ENCODE measurements at regions not wholly inside any gene's neighbourhood (a gene's known extent, or its start where the extent isn't known, plus 50 kb on each side); places are given as distances from the start of the nearest gene placed in this dataset.
"Not testable (repeated sequence)": the region's sequence is repeated elsewhere in the genome, so short reads cannot be mapped to it uniquely, and the experiment has no call there.

DNA sequence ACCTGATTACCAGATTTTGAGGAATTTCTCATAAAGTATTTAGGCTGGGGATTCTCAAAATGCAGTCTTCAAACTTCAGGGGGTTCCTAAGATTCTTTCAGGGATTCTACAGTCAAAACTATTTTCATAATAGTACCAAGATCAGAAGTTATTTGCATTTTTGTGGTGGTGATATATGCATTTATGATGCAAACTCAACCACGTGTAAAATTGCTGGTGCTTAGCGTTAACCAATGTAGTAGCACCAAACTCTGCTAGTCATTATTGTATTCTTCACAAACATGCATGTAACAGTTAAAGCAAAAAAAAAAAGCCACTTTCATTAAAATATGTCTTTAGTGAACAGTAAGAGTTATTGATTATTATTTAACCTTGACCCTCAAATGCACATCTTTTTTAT lies 274.9 kb upstream of the DNAJC19 start:
- DNase-seq: no peak

- DNase-seq: no peak
These were observed 264.3 kb upstream of the DNAJC19 start for GRCh38 chr3:181253796-181254195.

DNA sequence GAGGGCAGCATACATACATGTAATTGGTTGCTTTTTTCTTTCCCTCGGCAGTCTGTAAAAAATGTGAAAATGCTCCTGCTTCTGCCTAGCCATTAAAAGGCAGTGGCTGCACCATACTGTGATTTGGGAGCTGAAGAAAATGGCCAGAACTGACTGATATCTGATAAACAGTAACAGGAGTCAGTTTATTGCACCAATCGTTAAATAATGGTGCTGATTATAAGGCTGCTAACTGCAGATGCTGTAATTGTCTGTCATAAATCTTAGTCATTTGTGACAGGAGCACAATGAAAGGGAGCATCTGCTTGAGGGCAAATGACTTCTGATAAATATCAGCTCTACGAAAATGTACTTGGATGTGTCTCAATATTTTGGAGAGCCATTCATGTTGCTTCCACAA lies 263.1 kb upstream of the DNAJC19 start:
- DNase-seq: peak; percentile 0

GRCh38 chr3:181250714-181251113 lies 261.2 kb upstream of the DNAJC19 start:
- no peak for DNase-seq

GRCh38 chr3:181239441-181239840 lies 249.9 kb upstream of the DNAJC19 start:
- DNase-seq: no peak

GRCh38 chr3:181230258-181230657 lies 240.7 kb upstream of the DNAJC19 start:
- DNase-seq: no peak

DNA sequence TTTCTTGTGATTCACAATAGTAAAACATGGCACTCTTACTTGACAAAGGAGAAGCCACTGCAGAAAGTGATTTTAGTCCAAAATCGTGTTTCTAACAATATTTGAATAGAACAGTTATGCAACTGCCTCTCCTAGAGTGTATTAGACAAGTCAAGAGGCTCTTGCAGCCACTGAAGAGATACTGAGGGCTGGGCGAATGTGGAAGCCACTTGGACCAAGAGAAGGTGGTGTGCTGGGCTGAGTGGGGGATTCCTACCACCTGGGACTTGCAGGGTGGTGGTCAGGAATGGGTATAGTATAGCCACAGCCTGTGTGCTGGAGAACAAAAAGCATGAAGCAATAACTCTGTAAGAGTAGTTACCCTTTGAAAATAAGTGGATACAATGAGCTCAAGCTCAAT lies 223.8 kb upstream of the DNAJC19 start:
- DNase-seq: no peak

GRCh38 chr3:181212271-181212670 lies 222.7 kb upstream of the DNAJC19 start:
- DNase-seq: no peak

- peak; percentile 15 for DNase-seq
These were observed 220.7 kb upstream of the DNAJC19 start for GRCh38 chr3:181210275-181210674.

GRCh38 chr3:181189556-181189955 lies 200.0 kb upstream of the DNAJC19 start:
- no peak for DNase-seq

DNA sequence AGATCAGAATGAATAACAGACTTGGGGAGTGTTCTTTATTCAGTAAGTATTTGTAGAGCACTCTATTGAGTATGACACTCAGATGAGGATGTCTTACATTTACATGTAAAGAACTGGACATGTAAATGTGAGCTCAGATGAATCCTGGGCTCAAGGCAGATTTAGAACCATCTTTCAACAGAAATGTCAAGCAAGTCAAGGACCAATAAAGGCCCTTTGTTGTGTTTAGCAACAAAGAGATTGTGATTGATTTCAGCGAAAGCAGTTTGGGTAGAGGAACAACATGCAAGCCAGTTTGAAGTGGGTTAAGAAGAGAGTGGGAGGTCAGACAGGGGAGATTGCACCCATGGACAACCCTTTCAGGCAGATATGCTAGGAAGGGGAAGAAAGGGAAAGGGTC lies 194.2 kb upstream of the DNAJC19 start:
- no peak for DNase-seq

DNA sequence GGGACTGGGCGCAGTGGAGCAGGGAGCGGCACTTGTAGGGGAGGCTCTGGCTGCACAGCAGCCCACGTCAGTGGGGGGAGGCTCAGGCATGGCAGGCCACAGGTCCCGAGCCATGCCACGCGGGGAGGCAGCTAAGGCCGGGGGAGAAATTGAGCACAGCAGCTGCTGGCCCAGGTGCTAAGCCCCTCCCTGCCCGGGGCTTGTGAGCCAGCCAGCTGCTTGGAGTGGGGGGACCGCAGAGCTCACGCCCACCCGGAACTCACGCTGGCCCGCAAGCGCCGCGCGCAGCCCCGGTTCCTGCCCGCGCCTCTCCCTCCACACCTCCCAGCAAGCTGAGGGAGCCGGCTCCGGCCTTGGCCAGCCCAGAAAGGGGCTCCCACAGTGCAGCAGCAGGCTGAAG lies 193.5 kb upstream of the DNAJC19 start:
- DNase-seq: not testable (repeated sequence)

- no peak for DNase-seq
These were observed 189.5 kb upstream of the DNAJC19 start for GRCh38 chr3:181178991-181179390.

DNA sequence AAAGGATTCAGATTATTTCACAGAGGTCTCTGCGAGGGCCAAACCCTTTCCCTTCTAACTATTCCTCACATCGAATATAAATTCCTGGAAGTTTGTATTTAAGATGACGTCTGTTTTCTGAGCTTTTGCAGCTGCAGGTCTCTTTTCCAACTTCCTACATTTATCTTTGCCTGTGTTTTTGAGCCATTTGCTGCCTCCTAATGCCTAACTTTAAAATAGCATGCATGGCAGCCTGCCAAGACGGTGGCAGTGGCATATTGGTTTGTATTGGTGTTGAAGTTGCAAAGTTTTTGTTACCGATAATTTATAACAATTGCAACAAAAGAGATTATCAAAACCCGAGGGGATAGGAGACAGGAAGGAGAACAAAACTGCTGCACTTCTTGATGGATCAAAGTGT lies 187.1 kb upstream of the DNAJC19 start:
- DNase-seq: peak; percentile 60

GRCh38 chr3:181174676-181175233 lies 185.2 kb upstream of the DNAJC19 start:
- DNase-seq: no peak

GRCh38 chr3:181174022-181174421 lies 184.5 kb upstream of the DNAJC19 start:
- DNase-seq: no peak

DNA sequence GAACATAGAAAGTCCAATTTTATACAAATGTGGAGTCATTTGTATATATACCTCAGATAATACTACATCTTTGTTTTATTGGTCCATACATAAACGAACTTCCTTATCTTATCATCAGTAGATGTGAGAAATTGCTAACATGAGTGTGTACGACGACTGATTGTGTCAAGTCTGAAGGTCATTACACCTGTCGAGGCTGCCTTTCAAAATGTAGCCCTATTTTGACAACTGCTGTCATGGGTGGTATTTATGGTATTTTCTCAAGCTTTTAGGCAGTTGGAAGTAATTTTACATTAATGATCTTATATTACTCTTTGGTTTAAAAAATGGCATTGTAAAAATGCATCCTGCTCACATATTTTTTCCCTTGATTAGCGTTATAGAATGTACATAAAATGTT lies 183.7 kb upstream of the DNAJC19 start:
- DNase-seq: no peak

GRCh38 chr3:181134873-181135272 lies 145.3 kb upstream of the DNAJC19 start:
- no peak for DNase-seq

DNA sequence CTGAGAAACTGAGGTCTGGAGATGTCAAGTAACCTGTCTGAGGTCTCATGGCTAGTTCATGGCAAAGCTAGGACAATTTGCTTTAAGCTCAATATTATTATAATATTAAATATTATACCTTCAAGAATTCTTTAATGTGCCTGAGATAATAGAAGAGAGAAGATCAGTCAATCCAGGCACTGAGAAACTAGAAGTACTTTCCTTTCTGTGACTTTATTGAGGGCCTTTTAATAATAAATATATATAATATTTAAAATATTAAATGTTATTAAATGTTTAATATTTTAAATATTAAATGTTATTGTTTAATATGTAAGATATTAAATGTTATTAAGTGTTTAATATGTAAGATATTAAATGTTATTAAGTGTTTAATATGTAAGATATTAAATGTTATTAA lies 144.3 kb upstream of the DNAJC19 start:
- DNase-seq: no peak

DNA sequence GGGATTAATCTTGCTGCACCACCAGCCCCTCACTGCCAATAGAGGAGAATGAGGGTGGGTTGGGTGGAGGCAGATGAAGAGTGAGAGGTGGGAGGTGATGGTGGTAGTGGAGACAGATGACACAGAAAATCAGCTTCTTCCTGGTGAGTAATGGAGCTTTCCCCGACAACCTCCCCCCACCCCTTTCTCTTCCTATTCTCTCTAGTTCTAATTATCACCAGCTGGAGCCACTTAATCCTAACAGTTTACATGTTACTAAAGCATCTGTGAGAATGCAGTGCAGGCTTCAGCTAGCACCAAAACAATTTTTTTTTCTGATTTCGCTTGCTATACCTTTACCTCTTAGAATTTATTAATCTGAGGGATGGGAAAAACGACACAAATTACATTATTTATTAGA lies 116.1 kb upstream of the DNAJC19 start:
- DNase-seq: no peak

DNA sequence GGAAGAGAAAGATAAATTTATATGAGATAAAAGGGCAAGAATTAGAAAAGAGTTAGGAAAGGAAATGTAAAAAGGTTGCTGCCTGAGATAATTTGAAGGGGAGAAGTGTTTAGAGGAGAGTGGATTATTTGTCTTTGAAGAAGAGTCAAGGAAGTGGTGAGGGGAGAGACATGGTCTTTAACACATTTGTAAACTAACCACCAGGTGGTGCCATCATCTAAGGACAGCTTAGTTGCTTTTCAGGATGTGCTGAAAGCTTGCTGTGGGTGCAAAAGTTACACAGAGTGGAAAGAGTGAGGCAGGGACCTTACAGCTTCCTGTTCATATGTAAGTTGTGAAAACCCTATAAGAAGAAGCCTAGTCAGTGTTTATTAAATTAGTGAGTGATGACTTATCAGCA lies 114.1 kb upstream of the DNAJC19 start:
- DNase-seq: no peak

DNA sequence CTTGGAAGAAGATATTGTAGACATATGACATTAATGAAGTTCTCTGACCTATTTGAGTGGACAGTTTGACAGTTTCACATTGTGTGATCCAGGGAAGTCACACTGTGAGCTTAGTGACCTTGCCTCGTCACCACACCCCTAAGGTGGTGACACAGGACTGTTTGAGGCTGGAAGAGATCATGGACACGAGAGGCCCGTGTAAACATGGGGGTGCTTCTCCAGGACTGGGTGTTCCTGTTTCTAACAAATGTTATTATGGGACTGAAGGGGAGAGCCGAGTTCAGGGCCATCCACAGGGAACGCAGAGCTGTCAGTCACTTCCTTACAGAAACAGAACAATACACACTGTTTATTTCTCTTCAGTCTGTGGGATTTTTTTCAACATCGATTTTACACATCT lies 96.5 kb upstream of the DNAJC19 start:
- no peak for DNase-seq

- DNase-seq: no peak
These were observed 92.4 kb upstream of the DNAJC19 start for GRCh38 chr3:181081930-181082329.

- DNase-seq: no peak
These were observed 87.0 kb upstream of the DNAJC19 start for GRCh38 chr3:181076558-181076957.

DNA sequence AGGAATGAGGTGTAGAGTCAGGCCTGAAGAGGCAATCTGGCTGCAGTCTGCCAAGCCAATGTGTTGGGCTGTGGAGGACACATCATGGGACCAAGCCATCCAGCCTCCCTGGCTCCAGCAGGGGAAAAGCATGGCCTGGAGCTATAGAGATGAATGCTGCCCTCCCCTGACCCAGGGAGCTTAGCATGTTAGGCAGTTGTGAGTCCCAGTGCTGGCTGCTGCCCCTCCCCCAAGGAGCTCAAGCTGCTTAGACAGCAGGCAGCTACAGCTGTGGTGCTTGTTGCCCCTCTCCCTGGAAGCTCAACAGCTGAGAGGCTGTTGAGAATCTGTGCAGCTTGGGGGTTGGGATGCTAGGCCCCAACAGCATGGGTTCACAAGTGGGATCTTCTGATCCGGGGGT lies 85.6 kb upstream of the DNAJC19 start:
- DNase-seq: no peak
